Gastrocnemius medialis (tissue), 4 donors: ENCODE measurements at regions not wholly inside any gene's neighbourhood (a gene's known extent, or its start where the extent isn't known, plus 50 kb on each side); places are given as distances from the start of the nearest gene placed in this dataset.

Experiments
- CTCF ChIP-seq, 5 experiments: fragments of 450-650 bp in 3 of 5; fragments of 200-600 bp in 2 of 5; sonication (generic) in 2 of 5; IDR thresholded peaks in 4 of 5; conservative IDR thresholded peaks in 1 of 5; 1 replicate in 4 of 5; 2 replicates in 1 of 5; pipeline ENCODE4 v1.5.1; 2016 to 2019; ENCODE audit warnings: antibody characterized with exemption in 5 of 5, mild to moderate bottlenecking in 3 of 5, moderate library complexity in 3 of 5
- POLR2A ChIP-seq, 2 donors: fragments of 450-650 bp; IDR thresholded peaks; one replicate each; pipeline ENCODE4 v1.6.1; 2017; ENCODE audit warnings: antibody characterized with exemption in 2 of 2, mild to moderate bottlenecking in 2 of 2, moderate library complexity in 2 of 2

- TF ChIP-seq CTCF (IDR thresholded peaks at IDR 0.05 in 4 of 5, conservative IDR thresholded peaks at IDR 0.05 in 1 of 5) (no peak), POLR2A (IDR thresholded peaks at IDR 0.05) (no peak)
These were observed 317.2 kb downstream of the SHANK2 start for GRCh38 chr11:70935006-70935768.
